GM12878 (cell line): ENCODE measurements at regions not wholly inside any gene's neighbourhood (a gene's known extent, or its start where the extent isn't known, plus 50 kb on each side); places are given as distances from the start of the nearest gene placed in this dataset.

Source experiments
- ATAC-seq: fragments of 200-7000 bp; cut with Tn5 transposase; 3 replicates; pipeline ENCODE4 v1.9.1; 2020; ENCODE audit warnings: mild to moderate bottlenecking, moderate library complexity
- BruUV-seq: library from RNA; stranded (reverse); fragments of 400-500 nt; replicated peaks from 2 replicates; lab custom pipeline; 2021; lab: Mats Ljungman, UMichigan
- CTCF ChIA-PET: fragments of 300-600 bp; sonication (Branson Sonifier 250); formaldehyde crosslinking; extraction: SDS; loops from one replicate; lab custom pipeline; 2021; ENCODE audit warnings: inconsistent platforms; lab: Yijun Ruan, JAX
- POLR2A ChIA-PET: fragments of 350-600 bp; formaldehyde crosslinking; extraction: SDS; loops from one replicate; lab custom pipeline; 2021; ENCODE audit warnings: inconsistent platforms; lab: Charles Lee
- RAD21 ChIA-PET: fragments of 300-600 bp; sonication (Branson Sonifier 250); formaldehyde crosslinking; loops from one replicate; lab custom pipeline; 2023; ENCODE audit warnings: antibody characterized with exemption; ENCODE audit not compliant: unreplicated experiment; lab: Charles Lee
- SMC1A ChIA-PET: fragments of 300-600 bp; sonication (Branson Sonifier 250); formaldehyde crosslinking; loops from one replicate; lab custom pipeline; 2023; ENCODE audit not compliant: unreplicated experiment, uncharacterized antibody; lab: Charles Lee
- DNase-seq: peaks from one replicate; pipeline ENCODE4 v3.0.0-alpha.2; 2011; ENCODE audit warnings: low read depth, low spot score
- FAIRE-seq: peaks from 3 replicates; lab custom pipeline; 2011; peaks lifted over from hg19 to GRCh38; lab: Jason Lieb, UNC
- H2AFZ ChIP-seq: 2 replicates; pipeline ENCODE4 v1.6.0; 2011; ENCODE audit warnings: low read depth, low read length, control low read depth; ENCODE audit not compliant: control insufficient read depth
- H3K27ac ChIP-seq: 2 replicates; pipeline ENCODE4 v1.5.1; 2011; ENCODE audit warnings: control low read depth; ENCODE audit not compliant: control insufficient read depth, insufficient read depth
- H3K27me3 ChIP-seq, 2 experiments: replicated peaks in 1 of 2; 2 replicates each; pipeline versions ENCODE4 v1.6.0 to v1.6.1; 2011; ENCODE audit warnings: low read length in 1 of 2; ENCODE audit not compliant: control insufficient read depth in 2 of 2, insufficient read depth in 2 of 2
- H3K36me3 ChIP-seq, 2 experiments: 2 replicates each; pipeline ENCODE4 v1.5.1; 2011; ENCODE audit warnings: low read length in 1 of 2; ENCODE audit not compliant: control insufficient read depth in 2 of 2, insufficient read depth in 2 of 2
- H3K4me1 ChIP-seq: 2 replicates; pipeline ENCODE4 v1.6.1; 2011; ENCODE audit warnings: mild to moderate bottlenecking, low read length, moderate library complexity, mixed read lengths; ENCODE audit not compliant: control insufficient read depth, insufficient read depth
- H3K4me2 ChIP-seq: 2 replicates; pipeline ENCODE4 v1.6.0; 2011; ENCODE audit warnings: control low read depth; ENCODE audit not compliant: control insufficient read depth, insufficient read depth
- H3K4me3 ChIP-seq: fragments of 200-600 bp; sonication (generic); 2 replicates; pipeline ENCODE4 v1.5.1; 2016
- H3K79me2 ChIP-seq: 2 replicates; pipeline ENCODE4 v1.6.0; 2011; ENCODE audit warnings: low read length; ENCODE audit not compliant: control insufficient read depth, insufficient read depth
- H3K9ac ChIP-seq: 2 replicates; pipeline ENCODE4 v1.8.0; 2011; ENCODE audit warnings: low read length, control low read depth, mixed read lengths; ENCODE audit not compliant: control insufficient read depth, insufficient read depth
- H3K9me3 ChIP-seq: replicated peaks from 3 replicates; pipeline ENCODE4 v1.5.1; 2011; ENCODE audit warnings: mild to moderate bottlenecking, low read length; ENCODE audit not compliant: control insufficient read depth, insufficient read depth
- H4K20me1 ChIP-seq: 2 replicates; pipeline ENCODE4 v1.6.0; 2011; ENCODE audit not compliant: control insufficient read depth, insufficient read depth
- BACH1 ChIP-seq: fragments of 450-650 bp; IDR thresholded peaks from 2 replicates; pipeline ENCODE4 v1.6.1; 2017; ENCODE audit warnings: mild to moderate bottlenecking, borderline replicate concordance
- BHLHE40 ChIP-seq, 2 experiments: fragments of 450-650 bp in 1 of 2; IDR thresholded peaks; 2 replicates each; pipeline ENCODE4 v1.6.1; 2011 to 2017; ENCODE audit warnings: low read depth in 2 of 2, borderline replicate concordance in 1 of 2, improper control_type of control experiment in 1 of 2, low read length in 1 of 2, mild to moderate bottlenecking in 1 of 2
- CBX3 ChIP-seq: fragments of 200-600 bp; sonication (generic); IDR thresholded peaks from 2 replicates; pipeline ENCODE4 v1.6.1; 2016; ENCODE audit warnings: low read depth, borderline replicate concordance
- CREB1 ChIP-seq: IDR thresholded peaks from 2 replicates; pipeline ENCODE4 v1.6.1; 2012; ENCODE audit warnings: low read depth, mild to moderate bottlenecking, inconsistent platforms
- EED ChIP-seq: sonication (generic); IDR thresholded peaks from 2 replicates; pipeline ENCODE4 v1.6.1; 2016; ENCODE audit warnings: antibody characterized with exemption, low read depth
- ETV6 ChIP-seq, 2 experiments: fragments of 450-650 bp in 1 of 2; IDR thresholded peaks in 1 of 2; conservative IDR thresholded peaks in 1 of 2; 2 replicates each; pipeline ENCODE4 v1.6.1; 2014; ENCODE audit warnings: antibody characterized with exemption in 1 of 2, borderline replicate concordance in 1 of 2, low read depth in 1 of 2, mild to moderate bottlenecking in 1 of 2, moderate library complexity in 1 of 2
- GABPA ChIP-seq: IDR thresholded peaks from 2 replicates; pipeline ENCODE4 v1.6.1; 2014; ENCODE audit warnings: antibody characterized with exemption, low read depth, mild to moderate bottlenecking, inconsistent platforms
- NFXL1 ChIP-seq: fragments of 450-650 bp; IDR thresholded peaks from 2 replicates; pipeline ENCODE4 v1.6.1; 2017; ENCODE audit warnings: antibody characterized with exemption, mild to moderate bottlenecking, borderline replicate concordance
- RAD51 ChIP-seq: fragments of 450-650 bp; IDR thresholded peaks from 2 replicates; pipeline ENCODE4 v1.6.1; 2016; ENCODE audit warnings: moderate library complexity, mild to moderate bottlenecking, inconsistent platforms
- RCOR1 ChIP-seq: conservative IDR thresholded peaks from 2 replicates; pipeline ENCODE4 v1.6.1; 2012; ENCODE audit warnings: low read depth, low read length, improper control_type of control experiment
- TBL1XR1 ChIP-seq: IDR thresholded peaks from 2 replicates; pipeline ENCODE4 v1.6.1; 2012; ENCODE audit warnings: low read depth, low read length, improper control_type of control experiment
- ZNF207 ChIP-seq: fragments of 450-650 bp; IDR thresholded peaks from 2 replicates; pipeline ENCODE4 v1.6.1; 2014; ENCODE audit warnings: antibody characterized with exemption, mild to moderate bottlenecking, borderline replicate concordance
- ZNF384 ChIP-seq: IDR thresholded peaks from 2 replicates; pipeline ENCODE4 v1.6.1; 2012; ENCODE audit warnings: low read depth, mild to moderate bottlenecking, low read length, improper control_type of control experiment, borderline replicate concordance
- ZSCAN29 ChIP-seq: fragments of 450-650 bp; IDR thresholded peaks from 2 replicates; pipeline ENCODE4 v1.6.1; 2017; ENCODE audit warnings: mild to moderate bottlenecking, moderate library complexity
- WGBS: methylation state at CpG from one replicate; pipeline ENCODE4 v1.1.6; 2016; ENCODE audit warnings: low lambda C conversion rate; ENCODE audit not compliant: insufficient replicate concordance, insufficient coverage; ENCODE audit errors: missing lambda C conversion rate; 5-methylcytosine and 5-hydroxymethylcytosine counted together
- in situ Hi-C: fragments of 300-500 bp; cut with MboI; formaldehyde crosslinking; loops from 9 replicates; pipeline ENCODE4 v1.14.3; 2018; ENCODE audit warnings: mixed read lengths
- intact Hi-C: fragments of 100-400 bp; cut with micrococcal nuclease; formaldehyde crosslinking; loops from one replicate; pipeline ENCODE4 v1.14.2; 2022; ENCODE audit not compliant: unreplicated experiment
- TF ChIP-seq, protein P1 (sequence below), 3 experiments: IDR thresholded peaks in 2 of 3; conservative IDR thresholded peaks in 1 of 3; 2 replicates each; pipeline ENCODE4 v1.5.1; 2011; ENCODE audit warnings: low read depth in 3 of 3, low read length in 3 of 3, mild to moderate bottlenecking in 3 of 3, control low read depth in 2 of 3, moderate library complexity in 2 of 3, inconsistent platforms in 1 of 3, mixed read lengths in 1 of 3; ENCODE audit not compliant: control insufficient read depth in 2 of 3, insufficient read depth in 1 of 3; ENCODE audit errors: extremely low read depth in 1 of 3
- TF ChIP-seq, protein P2 (sequence below): fragments of 150-350 bp; IDR thresholded peaks from 2 replicates; pipeline ENCODE4 v1.6.1; 2014; ENCODE audit warnings: mild to moderate bottlenecking, low read depth, low read length

DNA sequence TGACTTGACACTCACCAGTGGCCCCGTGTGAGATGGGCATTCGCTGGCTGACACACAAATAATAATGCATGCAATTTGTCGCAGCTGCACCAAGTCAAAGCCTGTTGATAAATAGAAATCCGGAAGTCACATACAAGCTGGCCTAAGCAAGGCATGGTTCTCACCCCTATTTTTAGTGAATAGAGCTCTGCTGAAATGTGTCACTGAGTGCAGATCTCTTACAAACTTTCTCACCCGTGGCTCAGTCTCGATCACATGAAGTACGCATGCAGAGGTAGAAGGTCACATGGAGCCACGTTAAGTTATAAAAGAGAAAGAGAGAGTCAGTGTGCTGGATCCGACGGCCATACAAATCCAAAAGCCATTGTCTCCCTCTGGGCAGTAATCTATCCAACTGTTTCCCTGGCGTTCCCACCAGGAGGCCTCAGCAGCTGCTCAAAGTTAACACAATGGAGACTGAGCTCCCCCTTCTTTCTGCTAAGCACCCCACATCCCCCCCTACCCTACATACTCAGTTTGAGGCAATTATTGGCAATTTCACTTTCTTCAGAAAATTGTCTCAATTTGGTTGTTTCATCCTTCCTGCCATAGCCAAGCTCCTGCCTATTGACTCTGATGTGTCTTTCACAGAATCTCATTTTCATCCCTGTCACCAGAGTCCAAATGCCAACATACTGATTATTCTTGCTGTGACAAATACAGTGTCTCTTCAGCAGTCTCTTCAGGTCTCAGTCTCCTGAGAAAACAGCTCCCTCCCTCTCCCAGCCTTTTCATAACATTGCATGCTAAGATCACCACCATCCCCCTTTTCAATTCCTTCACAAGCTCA lies 473.3 kb upstream of the NRP1 start:
- Histone ChIP-seq H2AFZ (no peak overlapping the region), H3K36me3 (no peaks in the 10 kb centered on the region)
- 44% methylated on average over 11 of the region's 11 CpGs for WGBS

DNA sequence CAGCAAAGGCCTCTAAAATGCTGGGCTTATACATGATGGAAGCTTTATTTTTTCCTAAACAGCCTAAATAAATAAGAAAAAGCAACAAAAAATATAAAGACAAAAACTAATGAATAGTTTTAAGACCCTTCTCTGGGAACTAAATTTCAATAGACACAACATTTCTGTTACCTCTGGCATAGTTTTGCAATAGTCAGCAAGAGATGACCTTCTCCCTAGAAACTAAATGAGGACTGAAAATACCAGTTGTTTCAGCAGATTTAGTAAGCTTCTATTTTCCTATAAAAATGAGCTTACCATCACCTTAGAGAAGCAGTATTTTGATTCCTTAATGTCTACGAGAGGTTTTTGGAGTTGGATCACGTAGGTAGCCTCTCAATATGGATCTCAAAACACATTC lies 471.4 kb upstream of the NRP1 start:
- TF ChIP-seq BACH1 (no peak), CBX3 (no peak), RAD51 (no peak), ZSCAN29 (no peak), NFXL1 (no peak), CREB1 (no peak)
- TF ChIP-seq, protein P1, sequence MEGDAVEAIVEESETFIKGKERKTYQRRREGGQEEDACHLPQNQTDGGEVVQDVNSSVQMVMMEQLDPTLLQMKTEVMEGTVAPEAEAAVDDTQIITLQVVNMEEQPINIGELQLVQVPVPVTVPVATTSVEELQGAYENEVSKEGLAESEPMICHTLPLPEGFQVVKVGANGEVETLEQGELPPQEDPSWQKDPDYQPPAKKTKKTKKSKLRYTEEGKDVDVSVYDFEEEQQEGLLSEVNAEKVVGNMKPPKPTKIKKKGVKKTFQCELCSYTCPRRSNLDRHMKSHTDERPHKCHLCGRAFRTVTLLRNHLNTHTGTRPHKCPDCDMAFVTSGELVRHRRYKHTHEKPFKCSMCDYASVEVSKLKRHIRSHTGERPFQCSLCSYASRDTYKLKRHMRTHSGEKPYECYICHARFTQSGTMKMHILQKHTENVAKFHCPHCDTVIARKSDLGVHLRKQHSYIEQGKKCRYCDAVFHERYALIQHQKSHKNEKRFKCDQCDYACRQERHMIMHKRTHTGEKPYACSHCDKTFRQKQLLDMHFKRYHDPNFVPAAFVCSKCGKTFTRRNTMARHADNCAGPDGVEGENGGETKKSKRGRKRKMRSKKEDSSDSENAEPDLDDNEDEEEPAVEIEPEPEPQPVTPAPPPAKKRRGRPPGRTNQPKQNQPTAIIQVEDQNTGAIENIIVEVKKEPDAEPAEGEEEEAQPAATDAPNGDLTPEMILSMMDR (IDR thresholded peaks at IDR 0.05 in 2 of 3, conservative IDR thresholded peaks at IDR 0.05 in 1 of 3; ENCODE audit: control insufficient read depth in 2 of 3, extremely low read depth in 1 of 3, insufficient read depth in 1 of 3, low read depth in 3 of 3, low read length in 3 of 3), result no peak
- TF ChIP-seq, protein P2, sequence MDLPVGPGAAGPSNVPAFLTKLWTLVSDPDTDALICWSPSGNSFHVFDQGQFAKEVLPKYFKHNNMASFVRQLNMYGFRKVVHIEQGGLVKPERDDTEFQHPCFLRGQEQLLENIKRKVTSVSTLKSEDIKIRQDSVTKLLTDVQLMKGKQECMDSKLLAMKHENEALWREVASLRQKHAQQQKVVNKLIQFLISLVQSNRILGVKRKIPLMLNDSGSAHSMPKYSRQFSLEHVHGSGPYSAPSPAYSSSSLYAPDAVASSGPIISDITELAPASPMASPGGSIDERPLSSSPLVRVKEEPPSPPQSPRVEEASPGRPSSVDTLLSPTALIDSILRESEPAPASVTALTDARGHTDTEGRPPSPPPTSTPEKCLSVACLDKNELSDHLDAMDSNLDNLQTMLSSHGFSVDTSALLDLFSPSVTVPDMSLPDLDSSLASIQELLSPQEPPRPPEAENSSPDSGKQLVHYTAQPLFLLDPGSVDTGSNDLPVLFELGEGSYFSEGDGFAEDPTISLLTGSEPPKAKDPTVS, result no peak
- DNase-seq (no peak), FAIRE-seq (no peak), ATAC-seq (no peak)
- no peaks in the 10 kb centered on the region for H3K36me3 ChIP-seq
- no peaks in the 10 kb centered on the region for H3K79me2 ChIP-seq
- BruUV-seq, result no TSS peak
- ChIA-PET POLR2A (interaction anchor here (0.9 to 1.4 kb wide), 3 partner anchors 8 to 26 kb away, joined by 3 read pairs; no protein-coding TSS in a partner anchor), SMC1A (interaction anchor here (0.6 to 1.5 kb wide), 4 partner anchors 11 to 528 kb away, joined by 3 to 4 read pairs (median 4); no protein-coding TSS in a partner anchor), CTCF (no interaction called here), RAD21 (no interaction called here)
- H3K4me3 ChIP-seq, result no peak overlapping the region
- intact Hi-C loops, result no loop called here
- H3K9ac ChIP-seq, result no peak overlapping the region
- no peaks in the 10 kb centered on the region for H3K4me1 ChIP-seq
- H3K9me3 ChIP-seq, result no peaks in the 10 kb centered on the region
- H4K20me1 ChIP-seq, result no peaks in the 10 kb centered on the region
- no peak overlapping the region for H2AFZ ChIP-seq
- in situ Hi-C loops, result no loop called here
- H3K27me3 ChIP-seq, result no peaks in the 10 kb centered on the region
- H3K4me2 ChIP-seq, result no peak overlapping the region
- no peak overlapping the region for H3K27ac ChIP-seq
- WGBS, result 0% methylated on average over 2 of the region's 2 CpGs

More for the DNA sequence above, 473.3 kb upstream of the NRP1 start:
- no peak for DNase-seq
- peak in 1 of 2 experiments; percentile 37; a peak in 1 of 4 replicates for TF ChIP-seq BHLHE40 (IDR thresholded peaks at IDR 0.05; ENCODE audit: borderline replicate concordance in 1 of 2, low read depth in 2 of 2, low read length in 1 of 2)
- TF ChIP-seq ZNF384, result no peak
- TF ChIP-seq RAD51, result 0 out of 2 replicates have a peak, but pooled peaks have one; percentile 20
- TF ChIP-seq EED, result no peak
- TF ChIP-seq ETV6 (conservative IDR thresholded peaks at IDR 0.05 in 1 of 2, IDR thresholded peaks at IDR 0.05 in 1 of 2; ENCODE audit: borderline replicate concordance in 1 of 2, low read depth in 1 of 2), result no peak
- TF ChIP-seq RCOR1, result no peak
- TF ChIP-seq TBL1XR1, result no peak
- TF ChIP-seq ZNF207, result no peak
- TF ChIP-seq BACH1, result no peak
- TF ChIP-seq GABPA, result no peak
- ChIA-PET RAD21 (interaction anchor here (0.7 to 3.2 kb wide), 11 partner anchors 10 to 715 kb away, joined by 3 to 16 read pairs (median 4); no protein-coding TSS in a partner anchor), SMC1A (interaction anchor here (0.8 to 3.0 kb wide), 10 partner anchors 10 to 187 kb away, joined by 3 to 16 read pairs (median 5); no protein-coding TSS in a partner anchor), CTCF (interaction anchor here (0.6 to 2.2 kb wide), 6 partner anchors 9 to 476 kb away, joined by 3 to 8 read pairs (median 3); no protein-coding TSS in a partner anchor), POLR2A (interaction anchor here (0.5 kb wide), 1 partner anchor 546 kb away, joined by 3 read pairs; no protein-coding TSS in a partner anchor)
- no peaks in the 10 kb centered on the region for H3K79me2 ChIP-seq
- no peak overlapping the region for H3K27ac ChIP-seq
- H3K27me3 ChIP-seq, result no peaks in the 10 kb centered on the region
- H3K4me2 ChIP-seq, result no peak overlapping the region
- in situ Hi-C loops (no loop called here), intact Hi-C loops (no loop called here)
- no peaks in the 10 kb centered on the region for H3K4me1 ChIP-seq
- peak; percentile 43; the same call in 2 of the 3 replicates for ATAC-seq
- H3K9ac ChIP-seq, result no peak overlapping the region
- H3K4me3 ChIP-seq, result no peak overlapping the region
- FAIRE-seq, result no peak
- no peaks in the 10 kb centered on the region for H4K20me1 ChIP-seq
- no TSS peak for BruUV-seq
- H3K9me3 ChIP-seq, result no peaks in the 10 kb centered on the region
